Stimulated activated CD8-positive, alpha-beta memory T cell treated with anti-CD3 and anti-CD28 coated beads, Interleukin-7, amount 100 ng/mL, for 1 hour (primary cell): ENCODE measurements at regions not wholly inside any gene's neighbourhood (a gene's known extent, or its start where the extent isn't known, plus 50 kb on each side); places are given as distances from the start of the nearest gene placed in this dataset.

Experiments
- DNase-seq, 2 donors: peaks; one replicate each; pipeline ENCODE4 v3.0.0-alpha.2; 2020; ENCODE audit warnings: low read depth in 2 of 2

DNA sequence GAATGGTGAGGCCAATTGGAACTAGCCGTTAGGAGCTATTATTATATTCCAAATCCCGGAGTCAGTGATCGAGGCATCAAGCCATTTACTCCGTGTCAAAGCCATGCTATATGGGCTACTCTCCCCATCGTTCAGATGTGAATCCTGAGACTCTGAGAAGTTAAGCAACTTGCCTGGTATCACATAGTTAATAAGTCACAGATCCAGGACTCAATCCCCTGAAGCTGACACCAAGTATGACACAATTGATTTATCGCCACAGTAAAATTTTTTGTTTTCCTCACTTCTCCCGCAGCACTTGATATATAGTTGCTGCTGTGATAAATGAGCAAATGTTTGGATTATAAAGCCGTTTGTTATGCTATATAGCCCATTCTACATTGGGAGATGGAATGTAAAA is 50.8 kb upstream of the TSHZ2 start:
- no peak for DNase-seq

DNA sequence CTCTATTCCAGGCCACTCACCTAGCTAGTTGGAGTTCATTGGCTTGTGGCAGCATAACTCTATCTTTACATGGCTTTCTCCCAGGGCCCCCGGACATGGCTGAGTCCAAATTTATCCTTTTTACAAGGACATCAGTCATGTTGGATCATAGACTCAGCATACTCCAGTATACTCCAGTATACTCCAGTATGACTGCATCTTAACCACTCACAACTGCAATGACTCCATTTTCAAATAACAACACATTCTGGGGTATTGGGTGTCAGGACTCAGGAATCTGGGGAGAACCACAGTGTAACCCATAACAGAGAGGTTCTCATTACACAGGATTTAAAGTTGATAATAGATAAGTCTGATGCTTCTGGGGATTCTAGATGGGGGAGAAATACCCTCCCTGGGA is 53.8 kb upstream of the TSHZ2 start:
- DNase-seq, result no peak

DNA sequence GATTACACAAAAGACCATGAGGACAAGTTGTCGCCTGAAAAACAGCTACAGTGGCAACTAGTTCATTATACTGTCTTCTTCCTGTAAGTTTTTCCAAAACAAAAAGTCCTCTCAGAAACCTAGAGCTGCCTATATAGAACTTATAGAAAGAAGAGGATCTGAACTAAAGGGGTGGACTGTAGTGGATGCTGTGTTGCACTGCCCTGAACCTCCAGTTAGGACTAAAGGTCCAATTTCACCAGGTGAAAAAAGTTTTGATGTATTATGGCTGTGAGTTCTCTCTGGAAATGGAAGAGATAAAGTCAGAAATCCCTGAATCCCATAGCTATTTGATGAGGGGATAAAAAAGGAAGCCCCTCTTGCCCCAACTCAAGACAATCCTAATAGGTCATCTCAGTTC is 56.6 kb upstream of the TSHZ2 start:
- no peak for DNase-seq

DNA sequence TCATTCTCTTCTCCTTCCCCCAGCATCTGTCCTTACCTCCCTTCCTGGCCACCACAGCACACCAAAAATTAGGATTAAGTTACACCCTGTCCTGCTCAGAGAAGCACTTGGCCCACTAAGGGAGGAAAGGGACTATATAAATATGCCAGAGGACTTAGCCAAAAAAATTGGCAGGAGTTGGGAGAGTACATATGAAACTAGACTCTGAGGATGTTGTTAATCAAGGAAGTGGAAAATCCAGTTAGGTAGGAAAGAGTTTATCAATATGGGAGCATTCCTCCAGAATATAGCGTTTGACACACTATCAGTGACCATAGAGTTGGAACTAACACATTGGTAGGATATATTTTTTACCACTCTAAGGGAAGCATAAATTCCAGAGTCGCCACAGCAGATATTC is 57.3 kb upstream of the TSHZ2 start:
- no peak for DNase-seq

DNA sequence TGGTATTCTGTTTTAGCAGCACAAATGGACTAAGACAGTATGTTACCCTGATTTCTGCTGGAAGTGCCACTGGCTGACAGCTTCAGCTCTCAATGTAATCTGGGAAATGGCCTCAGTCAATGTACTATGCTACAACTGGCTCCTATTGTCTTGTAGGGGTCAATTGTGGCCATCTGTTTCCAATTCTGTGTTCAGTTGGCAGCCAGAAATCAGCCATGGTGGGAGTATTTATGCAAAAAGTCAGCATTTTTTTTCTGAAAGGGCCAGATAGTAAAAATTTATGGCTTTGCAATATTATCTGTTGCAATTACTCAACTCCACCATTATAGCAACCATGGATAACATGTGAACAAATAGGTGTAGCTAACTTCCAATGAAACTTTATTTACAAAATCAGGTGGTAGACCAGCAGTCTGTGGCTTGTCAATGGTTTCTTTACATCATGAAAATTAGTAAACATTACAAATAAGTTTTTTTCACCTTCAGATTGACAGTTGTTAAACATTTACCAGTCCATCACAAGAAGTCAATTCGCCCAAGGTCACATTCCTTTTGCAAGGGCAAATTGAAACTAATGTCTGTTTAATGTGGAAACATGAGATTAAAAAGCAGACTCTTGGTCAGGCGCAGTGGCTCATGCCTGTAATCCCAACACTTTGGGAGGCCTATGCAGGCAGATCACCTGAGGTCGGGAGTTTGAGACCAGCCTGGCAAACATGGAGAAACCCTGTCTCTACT is 58.3 kb upstream of the TSHZ2 start:
- no peak for DNase-seq

DNA sequence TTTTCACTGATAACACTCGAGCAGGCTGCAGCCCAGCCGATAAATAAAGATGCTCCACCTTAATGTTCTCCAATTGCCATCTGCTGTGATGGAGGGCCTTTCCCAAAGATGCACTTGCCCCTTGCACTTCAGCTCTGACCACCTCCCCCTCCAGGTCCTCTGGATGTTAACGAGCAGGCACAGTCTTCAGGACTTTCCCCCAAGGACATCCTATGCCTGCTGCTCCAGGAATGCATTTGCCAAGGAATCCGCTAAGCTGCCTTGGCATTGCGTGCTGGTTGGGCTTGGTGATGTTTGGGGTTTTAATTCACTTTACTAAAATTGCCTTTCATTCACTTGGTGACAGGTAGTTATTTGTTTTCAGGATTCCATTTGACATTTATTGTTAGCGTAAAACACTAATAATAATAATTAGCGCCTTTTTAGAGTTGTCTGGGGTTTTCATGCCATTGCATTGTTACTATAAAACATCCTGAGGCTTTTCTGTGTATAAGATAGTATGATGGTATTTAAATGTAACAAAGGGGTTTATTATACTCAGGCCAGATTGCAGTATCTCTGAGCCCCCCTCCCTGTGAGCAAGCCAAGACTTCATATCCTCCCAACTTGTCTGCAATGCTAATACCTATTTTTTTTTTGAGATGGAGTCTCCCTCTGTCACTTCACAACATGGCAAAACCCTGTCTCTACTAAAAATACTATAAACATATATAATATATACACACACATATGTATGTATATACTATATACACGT is 66.7 kb upstream of the TSHZ2 start:
- no peak for DNase-seq

DNA sequence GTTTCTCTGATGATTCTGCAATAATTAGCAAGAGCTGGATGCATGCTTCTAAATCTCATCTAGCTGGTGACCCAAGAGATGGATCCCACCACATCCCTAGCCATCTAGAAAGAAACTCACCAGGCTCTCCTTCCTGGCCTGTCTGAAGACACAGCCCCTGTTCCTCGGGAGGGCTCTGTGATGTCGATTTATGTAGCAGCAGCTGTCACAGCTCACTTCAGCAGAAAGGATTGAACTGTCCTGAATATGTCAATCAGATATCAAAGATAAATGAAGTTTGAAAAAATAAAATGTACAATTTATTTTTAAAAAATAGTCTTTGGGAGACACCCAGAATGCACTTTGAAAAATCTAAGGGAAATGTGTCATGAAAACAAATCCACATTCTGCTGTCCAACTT is 67.3 kb upstream of the TSHZ2 start:
- DNase-seq, result no peak

DNA sequence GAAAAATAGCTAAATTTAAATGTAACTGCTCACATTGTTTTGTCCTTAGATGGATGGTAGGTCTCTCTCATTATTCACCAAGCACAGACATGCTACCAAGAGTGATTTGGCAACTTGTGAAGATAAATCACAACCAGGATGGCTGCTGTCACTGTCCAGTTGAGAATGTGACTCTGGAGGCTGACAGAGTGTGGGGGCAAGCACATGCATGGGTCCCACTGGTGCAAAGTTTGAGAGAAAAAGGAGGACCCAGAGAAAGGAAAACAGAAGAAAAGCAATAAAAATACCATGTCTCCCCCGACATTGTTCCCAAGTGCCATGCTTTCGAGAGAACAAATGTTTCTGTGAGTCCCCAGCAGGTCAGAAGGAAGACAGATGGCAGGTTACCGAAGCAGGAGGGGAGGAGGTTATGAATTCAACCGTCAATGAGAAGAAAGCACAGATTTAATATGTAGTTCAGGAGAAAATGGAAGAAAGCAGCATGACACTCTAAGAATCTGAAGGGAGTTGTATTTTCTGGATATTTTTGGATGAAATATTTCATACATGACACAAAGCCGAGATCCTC is 73.0 kb upstream of the TSHZ2 start:
- no peak for DNase-seq

DNA sequence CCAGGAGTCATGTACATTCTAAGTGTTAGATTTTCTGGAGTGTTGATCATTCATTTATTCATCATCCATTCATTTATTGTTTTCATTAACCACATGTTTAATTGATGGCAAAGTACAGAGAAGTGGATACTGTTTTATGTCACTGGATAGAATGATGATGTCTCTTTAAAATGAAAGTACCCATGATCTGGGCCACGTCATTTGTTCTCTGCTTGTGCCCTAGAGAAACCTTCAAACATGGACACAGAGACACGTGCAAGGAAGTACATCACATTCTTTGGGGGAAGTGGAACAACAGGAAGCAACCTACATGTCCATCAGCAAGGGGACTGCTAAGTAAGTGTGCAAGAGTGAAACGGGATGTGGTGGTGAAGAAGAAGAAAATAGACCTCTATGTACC is 75.8 kb upstream of the TSHZ2 start:
- no peak for DNase-seq

DNA sequence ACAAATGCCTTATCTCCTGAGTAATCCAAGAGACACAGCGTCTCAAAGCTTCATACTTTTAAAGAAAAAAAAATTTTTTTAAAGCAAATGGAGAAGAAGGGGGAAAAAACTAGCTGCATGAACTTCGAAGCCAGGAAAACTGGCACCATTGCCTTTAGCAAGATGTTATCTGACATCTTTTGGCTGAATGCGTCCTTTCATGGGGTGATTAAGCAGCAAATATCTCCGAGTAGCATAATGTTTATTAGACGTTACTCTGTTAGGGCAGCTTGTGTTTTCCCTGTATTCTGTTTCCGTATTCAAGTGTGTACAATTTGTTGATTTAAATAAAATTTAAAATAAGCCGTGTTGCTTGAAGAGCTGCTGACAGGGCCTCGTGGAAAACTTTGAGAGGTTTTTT is 76.5 kb upstream of the TSHZ2 start:
- DNase-seq, result no peak

DNA sequence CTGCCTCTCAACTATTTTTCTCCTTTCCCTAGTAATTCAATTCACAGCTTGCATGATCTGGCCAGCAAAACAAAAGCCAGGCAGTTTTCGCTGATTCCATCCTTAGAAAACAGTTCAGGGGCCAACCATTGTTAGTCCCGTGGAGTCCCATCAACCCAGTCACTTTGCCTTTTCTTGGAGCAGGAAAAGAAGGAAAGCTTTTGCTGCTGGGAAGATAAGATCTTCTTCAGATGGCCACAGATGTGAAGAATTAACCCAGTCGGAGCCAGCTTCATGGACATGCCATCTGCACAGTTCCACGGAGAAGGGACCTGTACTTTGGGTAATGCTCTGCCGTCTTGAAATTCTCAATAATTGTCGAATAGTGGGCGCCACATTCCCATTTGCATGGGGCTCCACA is 76.9 kb upstream of the TSHZ2 start:
- DNase-seq, result no peak

DNA sequence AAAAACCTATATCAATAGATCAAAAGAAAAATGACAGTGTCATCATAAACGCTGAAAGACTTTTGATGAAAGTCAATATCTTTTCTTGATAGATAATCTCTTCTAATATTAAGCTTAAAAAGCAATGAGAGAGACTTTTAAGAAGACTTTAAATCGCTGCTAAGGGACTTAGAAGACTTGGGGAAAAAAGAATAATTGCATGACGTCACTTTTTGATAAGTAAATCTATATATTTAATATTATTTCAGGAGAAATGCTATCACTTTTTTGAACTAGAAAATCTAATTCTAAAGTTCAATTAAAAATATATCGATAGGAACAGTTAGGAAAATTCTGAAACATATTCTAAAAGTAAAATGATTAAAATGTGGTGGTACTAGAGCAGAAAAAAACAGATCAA is 78.7 kb upstream of the TSHZ2 start:
- DNase-seq, result no peak

DNA sequence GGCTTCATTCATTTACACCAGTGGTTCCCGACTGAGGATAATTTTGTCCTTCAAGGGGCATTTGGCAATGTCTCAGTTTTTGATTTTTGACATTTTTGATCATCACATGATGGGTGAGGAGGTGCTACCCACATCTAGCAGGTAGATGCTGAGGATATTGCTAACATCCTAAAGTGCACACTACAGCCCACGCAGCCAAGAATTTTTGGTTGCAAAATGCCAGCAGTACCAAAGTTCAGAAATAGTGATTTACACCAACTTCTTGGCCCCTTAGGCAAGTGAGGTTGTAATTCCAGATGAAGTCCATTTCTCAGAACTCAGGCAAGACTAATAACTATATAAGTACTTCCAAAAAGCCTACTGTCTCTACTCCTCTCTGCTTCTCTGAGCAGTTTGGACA is 80.1 kb upstream of the TSHZ2 start:
- no peak for DNase-seq

DNA sequence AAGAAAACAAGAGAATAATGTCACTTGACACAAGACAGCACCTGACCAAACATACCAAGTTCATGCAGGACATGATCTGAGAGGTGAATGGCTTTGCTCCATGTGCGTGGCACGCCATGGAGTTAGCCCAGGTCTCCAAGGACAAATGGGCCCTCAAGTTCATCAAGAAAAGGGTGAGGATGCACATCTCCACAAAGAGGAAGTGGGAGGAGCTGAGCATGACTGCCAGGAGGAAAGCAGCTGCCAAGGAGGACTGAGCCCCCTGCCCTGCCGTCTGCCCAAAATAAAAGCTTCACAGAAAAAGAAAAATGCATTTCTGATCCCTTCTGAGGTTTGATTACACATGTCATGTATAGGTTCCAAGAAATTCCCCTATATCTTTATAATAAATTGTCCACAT is 82.0 kb upstream of the TSHZ2 start:
- DNase-seq, result no peak

DNA sequence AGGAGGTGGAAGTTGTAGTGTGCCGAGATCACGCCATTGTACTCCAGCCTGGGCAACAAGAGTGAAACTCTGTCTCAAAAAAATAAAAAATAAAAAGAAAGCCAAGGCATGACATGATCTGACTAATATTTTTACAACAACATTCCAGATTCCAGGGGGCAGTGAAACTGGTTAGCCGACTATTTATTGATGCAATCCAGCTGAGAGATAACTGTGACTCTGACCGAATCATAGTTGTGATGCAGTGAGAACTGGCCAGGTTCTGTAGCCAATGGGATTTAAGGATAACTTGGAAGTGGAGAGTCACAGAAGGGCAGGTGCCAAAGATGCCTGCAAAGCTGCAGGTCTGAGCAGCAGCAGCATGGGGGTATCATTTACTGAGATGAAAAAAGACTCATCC is 82.9 kb upstream of the TSHZ2 start:
- no peak for DNase-seq

DNA sequence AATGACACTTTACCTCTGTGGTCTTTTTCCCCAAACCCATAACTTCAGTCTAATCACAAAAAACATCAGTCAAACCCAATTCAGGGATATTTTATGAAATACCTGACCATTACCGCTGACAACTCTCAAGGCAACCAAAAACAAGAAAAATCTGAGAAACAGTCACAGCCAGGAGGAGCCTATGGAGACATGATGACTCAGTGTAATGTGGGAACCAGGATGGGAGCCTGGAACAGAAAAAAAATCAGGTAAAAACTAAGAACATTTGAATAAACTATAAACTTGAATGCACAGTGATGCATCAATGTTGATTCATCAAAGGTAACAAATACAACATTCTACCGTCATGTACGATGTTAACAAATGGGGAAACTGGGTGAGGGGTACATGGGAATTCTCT is 84.1 kb upstream of the TSHZ2 start:
- DNase-seq, result no peak

DNA sequence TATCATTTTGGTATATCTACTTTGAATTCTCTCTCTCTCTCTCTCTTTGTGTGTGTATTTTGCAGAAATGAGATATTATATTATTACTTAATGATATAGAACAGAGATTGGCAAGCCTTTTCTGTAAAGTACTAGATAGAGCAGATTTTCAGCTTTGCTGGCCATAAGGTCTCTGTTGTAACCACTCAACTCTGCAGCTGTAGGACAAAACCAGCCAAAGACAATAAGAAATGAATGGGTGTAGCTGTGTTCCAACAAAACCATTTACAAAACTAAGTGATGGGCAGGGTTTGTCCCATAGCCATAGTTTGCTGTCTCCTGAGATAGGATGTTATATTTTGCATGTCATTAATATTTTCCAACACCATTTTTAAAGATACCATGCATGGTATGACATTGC is 91.2 kb upstream of the TSHZ2 start:
- no peak for DNase-seq

DNA sequence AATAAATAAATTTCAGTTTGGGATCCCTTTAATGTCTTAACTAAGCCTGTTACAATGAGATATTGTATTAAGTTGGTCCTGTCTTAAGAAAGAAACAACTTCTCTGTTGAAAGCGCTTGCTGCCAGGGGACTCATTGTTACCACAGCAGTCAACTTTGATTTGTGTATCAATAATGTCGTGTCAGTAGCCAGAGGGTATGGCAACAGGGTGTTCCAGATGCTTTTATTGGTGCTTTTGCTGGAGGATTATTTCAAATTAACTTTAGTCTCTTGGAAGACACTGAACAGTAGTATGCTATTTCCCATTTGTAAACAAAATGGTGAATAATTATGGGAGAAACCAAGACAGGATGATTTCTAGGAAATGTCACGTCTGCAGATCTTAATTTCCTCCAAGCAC is 91.9 kb upstream of the TSHZ2 start:
- no peak for DNase-seq

DNA sequence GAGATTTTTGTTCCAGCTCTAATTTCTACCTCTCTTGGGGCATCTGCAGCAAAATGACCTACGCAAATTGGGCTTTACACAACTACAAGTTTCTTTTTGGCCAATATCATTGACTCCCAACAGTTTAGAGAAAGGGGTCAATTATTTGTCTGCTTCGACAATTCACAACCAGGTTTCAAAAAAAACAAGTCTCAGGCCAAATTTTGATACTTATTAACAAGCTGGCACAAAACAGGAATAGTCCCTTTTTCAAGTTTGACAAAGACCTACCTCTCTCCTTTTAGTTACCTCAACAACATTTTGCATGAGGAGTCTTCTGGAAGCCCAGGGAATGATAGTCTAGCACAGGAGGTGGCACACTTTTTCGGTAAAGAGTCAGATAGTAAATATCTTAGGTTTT is 97.9 kb upstream of the TSHZ2 start:
- no peak for DNase-seq

DNA sequence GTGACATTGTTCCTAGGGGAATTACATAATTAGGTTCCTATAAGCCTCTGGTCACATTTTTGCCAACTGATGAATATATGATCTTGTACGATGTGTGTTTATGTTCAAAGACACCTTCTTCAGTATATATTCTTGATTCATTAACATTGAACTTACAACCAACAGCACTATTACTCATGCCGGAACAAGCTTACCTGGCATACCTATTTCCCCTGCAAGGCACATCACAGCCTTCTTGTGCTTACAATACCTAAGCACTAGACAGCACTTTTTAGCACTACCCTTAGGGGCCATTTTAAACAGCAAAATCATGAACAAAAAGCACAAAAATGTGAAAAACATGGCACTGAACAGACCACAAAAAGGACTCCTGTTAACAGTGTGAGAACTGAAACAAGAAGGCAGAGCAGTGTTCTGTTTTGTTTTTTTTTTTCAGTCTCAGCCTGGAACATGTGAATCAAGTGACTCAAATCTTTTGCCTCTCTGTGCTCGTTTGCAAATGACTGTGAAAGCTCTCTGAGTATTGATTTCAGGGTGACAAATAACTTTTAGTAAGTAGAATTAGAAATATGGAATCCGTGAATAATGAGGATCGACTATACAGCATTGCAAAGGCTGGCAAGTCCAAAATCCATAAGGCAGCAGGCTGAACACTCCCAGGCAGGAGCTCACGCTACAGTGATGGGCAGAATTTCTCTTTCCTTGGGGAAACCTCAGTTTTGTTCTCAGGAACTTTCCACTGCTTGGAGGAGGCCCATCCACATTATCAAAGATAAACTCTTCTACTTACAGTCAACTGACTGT is 102.3 kb upstream of the TSHZ2 start:
- no peak for DNase-seq

DNA sequence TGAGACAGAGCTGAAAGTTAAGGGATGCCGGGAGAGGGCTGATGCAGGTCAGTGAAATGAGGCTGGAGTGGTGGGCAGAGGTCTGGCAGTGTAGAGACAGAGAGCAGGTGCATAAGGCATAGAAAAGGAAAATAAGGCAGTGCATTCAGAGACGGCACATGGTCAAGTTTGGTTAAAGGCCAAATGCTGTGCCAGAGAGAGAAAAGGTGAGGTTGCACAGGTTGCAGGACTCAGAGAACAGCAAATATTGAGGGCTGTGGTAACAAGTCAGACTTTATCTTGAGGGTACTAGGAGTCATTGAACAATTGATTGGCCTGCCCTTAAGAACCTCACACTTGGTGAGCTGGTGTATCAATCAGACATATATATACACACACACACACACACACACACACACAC is 102.9 kb upstream of the TSHZ2 start:
- no peak for DNase-seq

DNA sequence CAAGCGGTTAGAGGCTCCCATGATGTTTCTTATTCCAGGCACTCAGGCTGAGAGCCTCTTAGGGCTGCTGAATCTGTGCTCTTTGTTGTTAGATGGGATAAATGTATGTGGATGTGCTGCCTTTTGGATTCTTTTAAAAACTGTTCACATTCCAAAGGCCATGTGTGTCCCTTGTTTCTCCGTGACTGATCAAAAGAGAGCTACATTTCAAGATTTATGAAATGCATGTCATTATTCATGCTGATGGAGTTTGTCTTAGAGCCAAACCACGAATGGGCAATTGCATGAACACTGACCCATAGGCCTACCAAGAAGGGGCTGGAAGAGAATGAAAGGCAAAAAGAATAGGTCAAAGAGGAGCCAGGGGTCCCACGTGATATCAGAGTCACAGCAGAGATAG is 104.9 kb upstream of the TSHZ2 start:
- no peak for DNase-seq
